ENCODE measurements at regions not wholly inside any gene's neighbourhood (a gene's known extent, or its start where the extent isn't known, plus 50 kb on each side); places are given as distances from the start of the nearest gene placed in this dataset.

GRCh38 chr10:83921984-83922860, 217.1 kb upstream of the GHITM start:
- in situ Hi-C loops (cut with HindIII; ENCODE audit: low sequenced_read_pairs): no loop called here

- in situ Hi-C loops (cut with HindIII; ENCODE audit: low sequenced_read_pairs): no loop called here
Observed at GRCh38 chr10:83925133-83925532, 214.2 kb upstream of the GHITM start.

DNA sequence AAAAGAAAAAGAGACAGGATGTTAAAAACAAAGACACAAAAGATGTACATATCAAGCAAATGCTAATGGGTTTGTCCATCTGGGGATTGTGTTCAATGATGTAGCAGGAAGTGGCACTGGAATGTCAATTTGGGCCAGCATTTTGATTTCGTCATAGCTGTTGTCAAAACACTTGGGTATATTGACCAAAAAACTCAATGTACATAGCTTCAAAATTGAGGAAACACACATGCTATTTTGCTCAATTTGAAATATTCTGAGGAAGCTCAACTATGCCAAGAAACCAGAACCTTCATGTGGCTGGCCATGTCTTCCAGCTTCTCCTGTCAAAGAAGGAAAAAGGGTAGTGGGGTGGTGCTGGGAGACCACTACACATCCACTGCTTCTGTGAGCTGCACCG, 212.7 kb upstream of the GHITM start:
- in situ Hi-C loops (cut with HindIII; ENCODE audit: low sequenced_read_pairs): no loop called here

DNA sequence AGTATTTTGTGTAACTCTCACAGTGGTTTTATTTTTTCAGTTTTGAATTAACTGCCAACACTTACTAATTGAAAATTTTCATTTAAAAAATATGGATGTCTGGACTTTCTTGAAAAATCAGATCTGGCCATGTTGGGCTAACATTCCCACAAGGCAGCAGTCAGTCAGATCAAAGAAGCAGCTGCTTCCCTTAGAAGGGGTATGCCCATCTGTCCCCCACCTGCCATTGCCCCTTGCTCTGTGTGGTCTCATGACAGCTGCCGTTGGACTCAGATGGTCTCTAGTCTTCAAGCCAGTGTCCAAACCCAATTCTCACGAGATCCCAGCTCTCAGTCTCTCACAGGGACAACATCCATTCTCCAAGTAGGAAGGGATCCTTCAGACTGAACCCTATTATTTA, 212.1 kb upstream of the GHITM start:
- in situ Hi-C loops (cut with HindIII; ENCODE audit: low sequenced_read_pairs): no loop called here

GRCh38 chr10:83929399-83929798, 209.9 kb upstream of the GHITM start:
- in situ Hi-C loops (cut with HindIII; ENCODE audit: low sequenced_read_pairs): no loop called here

DNA sequence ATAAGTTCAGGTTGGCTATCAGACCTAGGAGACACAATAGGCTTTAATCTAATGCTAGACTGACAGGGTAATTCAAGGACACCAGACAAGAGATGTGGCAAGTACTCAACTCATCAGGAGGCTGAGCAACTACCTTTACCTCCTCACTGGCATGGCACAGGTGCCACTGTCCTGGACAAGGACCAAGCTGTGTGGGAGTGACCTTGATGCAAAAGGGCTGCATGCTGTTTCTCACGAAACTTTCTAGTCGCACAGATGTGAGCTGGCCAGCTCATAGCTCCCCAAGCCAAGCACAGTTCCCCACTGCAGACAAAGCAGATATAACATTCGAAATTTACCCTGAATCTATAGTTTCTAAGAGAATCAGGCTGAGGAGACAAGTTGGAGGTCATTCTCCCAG, 207.6 kb upstream of the GHITM start:
- in situ Hi-C loops (cut with HindIII; ENCODE audit: low sequenced_read_pairs): no loop called here

- in situ Hi-C loops (cut with HindIII; ENCODE audit: low sequenced_read_pairs): no loop called here
Observed at GRCh38 chr10:83932245-83932644, 207.1 kb upstream of the GHITM start.

- in situ Hi-C loops (cut with HindIII; ENCODE audit: low sequenced_read_pairs): no loop called here
Observed at GRCh38 chr10:83934062-83934461, 205.2 kb upstream of the GHITM start.

- in situ Hi-C loops (cut with HindIII; ENCODE audit: low sequenced_read_pairs): no loop called here
Observed at GRCh38 chr10:83934641-83935338, 204.5 kb upstream of the GHITM start.

DNA sequence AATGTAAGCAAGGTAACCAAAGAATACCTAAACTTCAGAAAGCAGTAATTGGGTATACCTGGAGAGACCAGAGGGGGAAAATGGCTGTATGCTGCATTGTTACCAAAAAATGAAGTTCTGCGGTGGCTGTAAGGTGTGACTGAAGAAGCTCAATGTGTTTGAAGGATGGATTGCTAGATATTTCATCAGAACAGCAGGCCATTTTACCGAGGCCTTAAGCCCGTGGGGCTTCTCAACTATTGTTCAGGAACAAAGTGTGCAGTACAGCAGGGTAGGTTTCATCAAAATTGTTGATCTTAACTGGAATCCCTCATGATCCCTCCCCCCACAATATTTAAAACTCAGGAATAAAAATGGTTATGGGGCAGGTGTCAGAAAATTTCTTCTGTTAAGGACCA, 204.0 kb upstream of the GHITM start:
- in situ Hi-C loops (cut with HindIII; ENCODE audit: low sequenced_read_pairs): no loop called here

DNA sequence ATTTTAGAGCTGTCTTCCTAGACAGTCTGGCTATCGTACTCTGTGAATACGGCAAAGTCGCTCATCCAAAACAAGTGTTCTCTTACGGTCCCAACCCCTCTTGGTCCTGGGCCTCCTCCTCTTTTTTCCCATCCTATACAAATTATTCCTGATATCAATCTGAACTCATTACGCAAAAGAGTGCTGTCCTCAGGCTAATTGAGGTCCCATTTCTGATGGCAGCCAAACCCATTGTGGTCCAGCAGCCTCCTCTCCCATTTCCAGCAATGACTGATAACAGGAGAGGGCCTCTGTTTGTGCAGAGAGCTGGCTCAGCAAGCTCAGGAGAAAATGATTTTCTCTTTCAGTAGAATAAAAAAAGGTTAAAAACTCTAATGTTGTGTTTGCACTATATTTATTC, 203.4 kb upstream of the GHITM start:
- in situ Hi-C loops (cut with HindIII; ENCODE audit: low sequenced_read_pairs): no loop called here

- in situ Hi-C loops (cut with HindIII; ENCODE audit: low sequenced_read_pairs): no loop called here
Observed at GRCh38 chr10:83937161-83937560, 202.1 kb upstream of the GHITM start.

- in situ Hi-C loops (cut with HindIII; ENCODE audit: low sequenced_read_pairs): no loop called here
Observed at GRCh38 chr10:83937826-83938225, 201.5 kb upstream of the GHITM start.

DNA sequence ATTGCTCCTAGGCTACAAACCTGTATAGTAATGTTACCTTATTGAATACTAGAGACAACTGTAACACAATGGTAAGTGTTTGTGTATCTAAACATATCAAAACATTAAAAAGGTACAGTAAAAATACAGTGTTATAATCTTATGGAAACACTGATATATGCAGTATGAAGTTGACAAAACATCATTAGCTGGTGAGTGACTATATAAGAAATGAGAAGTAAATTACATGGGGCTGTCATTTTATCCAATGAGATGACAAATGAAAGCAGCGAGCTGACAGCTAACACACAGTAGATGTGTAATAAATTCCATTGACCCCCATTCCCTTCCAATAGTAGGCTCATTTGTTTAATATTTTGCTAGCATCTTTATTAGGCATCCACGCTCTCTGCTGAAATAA, 198.1 kb upstream of the GHITM start:
- in situ Hi-C loops (cut with HindIII; ENCODE audit: low sequenced_read_pairs): no loop called here

GRCh38 chr10:83942410-83942809, 196.9 kb upstream of the GHITM start:
- in situ Hi-C loops (cut with HindIII; ENCODE audit: low sequenced_read_pairs): no loop called here

- in situ Hi-C loops (cut with HindIII; ENCODE audit: low sequenced_read_pairs): no loop called here
Observed at GRCh38 chr10:83943049-83943448, 196.3 kb upstream of the GHITM start.

DNA sequence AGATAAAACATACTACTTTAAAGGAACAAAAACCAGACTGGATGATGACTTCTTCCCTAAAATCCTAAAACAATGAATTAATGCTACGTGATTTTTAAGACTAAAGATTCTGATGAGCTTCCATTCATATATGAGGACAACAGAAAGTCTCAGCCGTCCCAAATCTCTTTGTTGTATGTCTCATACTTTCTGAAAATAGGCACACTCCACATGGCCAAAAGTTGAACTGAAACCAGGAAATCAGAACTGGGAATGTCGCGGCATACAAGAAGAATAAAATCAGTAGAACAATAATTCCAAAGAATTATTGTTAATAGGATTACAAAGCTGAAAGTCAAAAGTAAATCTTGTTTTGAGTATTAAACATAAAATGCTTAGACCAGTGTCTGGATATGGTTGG, 195.4 kb upstream of the GHITM start:
- in situ Hi-C loops (cut with HindIII; ENCODE audit: low sequenced_read_pairs): no loop called here

- in situ Hi-C loops (cut with HindIII; ENCODE audit: low sequenced_read_pairs): no loop called here
Observed at GRCh38 chr10:83945982-83946718, 193.2 kb upstream of the GHITM start.

DNA sequence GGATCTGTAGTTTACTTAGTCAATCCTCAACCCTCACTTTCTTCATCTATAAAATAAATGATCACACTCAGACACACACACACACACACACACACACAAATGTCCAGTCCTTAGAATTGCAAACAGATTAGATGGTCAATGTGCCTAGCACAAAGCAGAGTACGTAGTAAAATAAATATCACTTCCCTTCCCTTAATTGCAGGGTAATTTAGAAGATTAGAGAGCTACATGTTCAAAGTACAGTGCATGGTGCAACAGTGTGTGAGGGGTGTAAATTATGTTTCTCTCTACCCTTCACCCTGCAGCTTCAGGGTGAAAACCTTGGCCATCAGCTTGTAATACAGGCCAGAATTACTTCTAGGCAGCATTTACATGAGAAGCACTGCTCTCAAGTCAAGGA, 187.0 kb upstream of the GHITM start:
- in situ Hi-C loops (cut with HindIII; ENCODE audit: low sequenced_read_pairs): no loop called here

- in situ Hi-C loops (cut with HindIII; ENCODE audit: low sequenced_read_pairs): no loop called here
Observed at GRCh38 chr10:83953589-83953988, 185.7 kb upstream of the GHITM start.

- in situ Hi-C loops (cut with HindIII; ENCODE audit: low sequenced_read_pairs): no loop called here
Observed at GRCh38 chr10:83954193-83954799, 185.0 kb upstream of the GHITM start.

All from DLD1 (cell line).